ENCODE measurements at regions not wholly inside any gene's neighbourhood (a gene's known extent, or its start where the extent isn't known, plus 50 kb on each side); places are given as distances from the start of the nearest gene placed in this dataset.

DNA sequence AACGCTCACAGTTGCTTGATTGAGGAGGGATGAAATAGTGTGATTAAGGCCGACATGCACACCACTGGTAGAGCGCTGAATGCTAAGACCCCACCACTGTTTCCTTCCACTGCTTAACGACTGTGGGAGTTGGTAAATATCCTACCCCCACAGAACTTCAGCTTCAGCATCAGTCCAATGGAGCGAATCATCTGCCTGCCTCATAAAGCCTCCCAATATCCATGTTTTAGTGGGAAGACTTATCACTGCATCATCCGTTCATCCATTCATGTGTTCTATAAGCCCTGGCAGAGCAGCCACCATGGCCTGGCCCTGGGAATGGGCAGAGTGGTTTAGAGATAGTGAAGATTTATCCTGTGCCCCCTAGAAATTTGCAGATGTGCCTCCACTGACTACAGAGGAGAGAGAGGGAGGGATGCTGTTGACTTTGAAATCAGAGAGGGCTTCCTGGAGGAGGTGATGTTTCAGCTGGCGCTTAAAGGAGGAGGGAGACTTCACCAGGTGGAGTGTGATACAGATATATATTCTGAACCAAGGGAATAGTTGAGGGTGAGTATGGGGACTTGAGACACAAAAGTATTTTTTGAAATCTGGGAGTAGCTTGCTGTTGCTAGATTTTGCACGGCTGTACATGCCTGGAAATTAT is 71.9 kb upstream of the STX18 start:
- no peak overlapping the region for H3K9ac ChIP-seq (ENCODE audit: low read length)
- no peak for DNase-seq (ENCODE audit: low read depth, low spot score)
- no peaks in the 10 kb centered on the region for H3K27me3 ChIP-seq (ENCODE audit: insufficient read depth, low read length)
- no peaks in the 10 kb centered on the region for H4K20me1 ChIP-seq (ENCODE audit: insufficient read depth)
- H3K9me3 ChIP-seq (ENCODE audit: control insufficient read depth in 1 of 2, insufficient read depth in 1 of 2, low read depth in 1 of 2, low read length in 2 of 2), result no peaks in the 10 kb centered on the region
- no peak overlapping the region for H2AFZ ChIP-seq (ENCODE audit: low read depth, low read length, poor library complexity, severe bottlenecking)
- H3K4me2 ChIP-seq (ENCODE audit: low read length), result no peak overlapping the region
- no peak for TF ChIP-seq YY1 (IDR thresholded peaks at IDR 0.05; ENCODE audit: extremely low read depth, insufficient replicate concordance, low read depth, low read length)
- no peak for TF ChIP-seq ZNF274 (IDR thresholded peaks at IDR 0.05; ENCODE audit: low read depth, low read length)
- TF ChIP-seq, protein P1, sequence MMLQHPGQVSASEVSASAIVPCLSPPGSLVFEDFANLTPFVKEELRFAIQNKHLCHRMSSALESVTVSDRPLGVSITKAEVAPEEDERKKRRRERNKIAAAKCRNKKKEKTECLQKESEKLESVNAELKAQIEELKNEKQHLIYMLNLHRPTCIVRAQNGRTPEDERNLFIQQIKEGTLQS (IDR thresholded peaks at IDR 0.05), result no peak
- no peak for TF ChIP-seq POLR2A (IDR thresholded peaks at IDR 0.05; ENCODE audit: borderline replicate concordance, extremely low read depth, insufficient read depth, insufficient read length)
- TF ChIP-seq, protein P2, sequence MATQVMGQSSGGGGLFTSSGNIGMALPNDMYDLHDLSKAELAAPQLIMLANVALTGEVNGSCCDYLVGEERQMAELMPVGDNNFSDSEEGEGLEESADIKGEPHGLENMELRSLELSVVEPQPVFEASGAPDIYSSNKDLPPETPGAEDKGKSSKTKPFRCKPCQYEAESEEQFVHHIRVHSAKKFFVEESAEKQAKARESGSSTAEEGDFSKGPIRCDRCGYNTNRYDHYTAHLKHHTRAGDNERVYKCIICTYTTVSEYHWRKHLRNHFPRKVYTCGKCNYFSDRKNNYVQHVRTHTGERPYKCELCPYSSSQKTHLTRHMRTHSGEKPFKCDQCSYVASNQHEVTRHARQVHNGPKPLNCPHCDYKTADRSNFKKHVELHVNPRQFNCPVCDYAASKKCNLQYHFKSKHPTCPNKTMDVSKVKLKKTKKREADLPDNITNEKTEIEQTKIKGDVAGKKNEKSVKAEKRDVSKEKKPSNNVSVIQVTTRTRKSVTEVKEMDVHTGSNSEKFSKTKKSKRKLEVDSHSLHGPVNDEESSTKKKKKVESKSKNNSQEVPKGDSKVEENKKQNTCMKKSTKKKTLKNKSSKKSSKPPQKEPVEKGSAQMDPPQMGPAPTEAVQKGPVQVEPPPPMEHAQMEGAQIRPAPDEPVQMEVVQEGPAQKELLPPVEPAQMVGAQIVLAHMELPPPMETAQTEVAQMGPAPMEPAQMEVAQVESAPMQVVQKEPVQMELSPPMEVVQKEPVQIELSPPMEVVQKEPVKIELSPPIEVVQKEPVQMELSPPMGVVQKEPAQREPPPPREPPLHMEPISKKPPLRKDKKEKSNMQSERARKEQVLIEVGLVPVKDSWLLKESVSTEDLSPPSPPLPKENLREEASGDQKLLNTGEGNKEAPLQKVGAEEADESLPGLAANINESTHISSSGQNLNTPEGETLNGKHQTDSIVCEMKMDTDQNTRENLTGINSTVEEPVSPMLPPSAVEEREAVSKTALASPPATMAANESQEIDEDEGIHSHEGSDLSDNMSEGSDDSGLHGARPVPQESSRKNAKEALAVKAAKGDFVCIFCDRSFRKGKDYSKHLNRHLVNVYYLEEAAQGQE (IDR thresholded peaks at IDR 0.05; ENCODE audit: low read depth), result no peak
- no peak for TF ChIP-seq SIN3A (IDR thresholded peaks at IDR 0.05; ENCODE audit: low read depth)
- no peak for TF ChIP-seq EGR1 (IDR thresholded peaks at IDR 0.05; ENCODE audit: low read depth)
- TF ChIP-seq CEBPB (IDR thresholded peaks at IDR 0.05; ENCODE audit: low read depth), result no peak
- no peak for TF ChIP-seq SP1 (IDR thresholded peaks at IDR 0.05; ENCODE audit: low read depth)
- TF ChIP-seq CTCF (IDR thresholded peaks at IDR 0.05 in 2 of 3, conservative IDR thresholded peaks at IDR 0.05 in 1 of 3; ENCODE audit: borderline replicate concordance in 1 of 3, insufficient read depth in 1 of 3, low read depth in 2 of 3, low read length in 2 of 3), result no peak
- no peak for TF ChIP-seq CBX3 (IDR thresholded peaks at IDR 0.05; ENCODE audit: low read depth)
- no peak for TF ChIP-seq RAD21 (IDR thresholded peaks at IDR 0.05; ENCODE audit: low read depth)
- BruUV-seq (replicated peaks), result no TSS peak
- no peaks in the 10 kb centered on the region for H3K9me2 ChIP-seq (ENCODE audit: insufficient read depth)
- H3K27ac ChIP-seq (ENCODE audit: low read depth, low read length), result no peak overlapping the region
- no peaks in the 10 kb centered on the region for H3K79me2 ChIP-seq (ENCODE audit: insufficient read depth, low read length)
- RAD21 ChIA-PET (ENCODE audit: low non-redundant PET in 1 of 2, low total read pairs in 2 of 2, uncharacterized antibody in 2 of 2, unreplicated experiment in 2 of 2), result no interaction called here
- intact Hi-C loops (cut with micrococcal nuclease), result no loop called here
- CTCF ChIA-PET, result no interaction called here
- POLR2A ChIA-PET, result no interaction called here
- ATAC-seq, result no peak
- no peaks in the 10 kb centered on the region for H3K36me3 ChIP-seq (ENCODE audit: control insufficient read depth in 1 of 2, insufficient read depth in 2 of 2, low read length in 2 of 2)
- H3K4me3 ChIP-seq (replicated peaks in 1 of 2; ENCODE audit: low read depth in 1 of 2, low read length in 2 of 2), result no peak overlapping the region
- no peaks in the 10 kb centered on the region for H3K4me1 ChIP-seq (ENCODE audit: control insufficient read depth in 1 of 2, insufficient read depth in 2 of 2, low read length in 2 of 2)
